NCI-H524 (cell line): ENCODE measurements at regions not wholly inside any gene's neighbourhood (a gene's known extent, or its start where the extent isn't known, plus 50 kb on each side); places are given as distances from the start of the nearest gene placed in this dataset.
A peak's percentile ranks its signal among the peaks of the same experiment; 100 is the strongest.
"Not testable (repeated sequence)": the region's sequence is repeated elsewhere in the genome, so short reads cannot be mapped to it uniquely, and the experiment has no call there.

Experiments used
- DNase-seq, 2 experiments: peaks; one replicate each; lab custom pipeline; 2025; lab: John Stamatoyannopoulos, UW

DNA sequence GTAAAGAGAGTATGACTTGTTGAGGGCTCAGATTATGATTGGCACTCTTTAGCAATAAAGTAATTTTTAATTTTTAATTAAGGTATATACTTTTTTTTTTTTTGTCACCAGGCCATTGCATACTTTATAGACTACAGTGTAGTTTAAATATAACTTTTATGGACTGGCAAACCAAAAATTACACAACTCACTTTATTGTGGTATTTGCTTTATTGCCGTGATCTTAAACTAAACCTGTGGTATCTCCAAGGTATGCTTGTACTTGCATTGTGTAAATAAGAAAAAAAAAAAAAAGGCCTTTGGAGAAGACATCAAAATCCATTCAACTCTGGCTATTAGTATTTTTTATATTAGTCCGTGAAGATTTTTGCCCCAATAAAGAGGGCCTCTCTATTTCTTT is 646.7 kb upstream of the FOXG1 start:
- DNase-seq, result no peak

DNA sequence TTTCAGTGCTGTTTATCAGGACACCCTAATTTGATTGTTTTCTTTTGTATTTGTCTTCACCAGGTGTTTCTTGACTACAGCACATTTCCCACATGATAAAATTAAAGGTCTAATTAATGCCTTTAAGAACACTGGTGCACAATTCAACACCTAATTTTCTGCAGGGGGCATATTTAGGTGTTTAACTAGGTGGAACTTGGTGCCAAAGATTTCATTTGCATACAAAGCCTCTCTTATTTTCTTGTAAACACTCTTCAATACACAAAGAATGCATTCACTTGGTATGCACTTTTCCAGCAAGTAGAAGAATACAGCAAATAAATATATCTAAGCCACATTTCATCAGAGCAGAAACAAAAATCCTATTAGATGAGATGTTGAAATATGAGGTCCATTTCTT is 646.2 kb upstream of the FOXG1 start:
- DNase-seq, result no peak

DNA sequence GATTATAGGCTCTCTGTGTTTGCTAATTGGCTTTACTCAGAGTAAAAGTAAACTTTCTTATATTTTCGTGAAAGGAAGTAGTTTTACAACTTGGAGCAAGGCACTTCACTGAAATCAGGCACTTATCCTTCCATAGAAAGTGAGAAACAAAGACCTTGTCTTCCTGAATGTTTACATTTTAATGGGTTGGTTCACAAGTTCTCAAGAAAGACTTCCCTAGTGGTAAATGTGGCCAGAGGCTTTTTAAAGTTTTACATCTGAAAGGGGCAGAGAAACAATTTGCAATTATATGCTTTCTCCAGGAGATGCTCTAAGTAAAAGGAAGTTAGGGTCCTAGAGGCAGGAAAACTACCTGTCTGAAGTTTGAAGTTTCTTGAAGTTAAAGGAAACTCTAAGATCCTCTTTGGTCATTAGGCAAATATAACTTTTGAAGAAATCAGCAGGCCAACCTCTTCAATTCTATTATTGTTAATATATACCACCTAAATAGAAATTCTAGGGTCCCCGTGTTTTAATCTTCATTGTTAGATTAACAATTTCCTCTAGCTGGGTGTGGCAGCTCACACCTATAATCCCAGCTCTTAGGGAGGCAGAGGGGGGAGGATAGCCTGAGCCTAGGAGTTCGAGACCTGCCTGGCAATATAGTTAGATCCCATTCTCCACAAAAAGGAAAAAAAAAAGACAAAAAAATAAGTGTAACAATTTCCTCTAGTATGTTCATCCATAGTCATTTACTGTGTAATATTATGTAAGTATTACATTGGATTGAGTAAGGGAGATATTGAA is 644.9 kb upstream of the FOXG1 start:
- DNase-seq, result peak in 1 of 2 experiments; percentile 22

DNA sequence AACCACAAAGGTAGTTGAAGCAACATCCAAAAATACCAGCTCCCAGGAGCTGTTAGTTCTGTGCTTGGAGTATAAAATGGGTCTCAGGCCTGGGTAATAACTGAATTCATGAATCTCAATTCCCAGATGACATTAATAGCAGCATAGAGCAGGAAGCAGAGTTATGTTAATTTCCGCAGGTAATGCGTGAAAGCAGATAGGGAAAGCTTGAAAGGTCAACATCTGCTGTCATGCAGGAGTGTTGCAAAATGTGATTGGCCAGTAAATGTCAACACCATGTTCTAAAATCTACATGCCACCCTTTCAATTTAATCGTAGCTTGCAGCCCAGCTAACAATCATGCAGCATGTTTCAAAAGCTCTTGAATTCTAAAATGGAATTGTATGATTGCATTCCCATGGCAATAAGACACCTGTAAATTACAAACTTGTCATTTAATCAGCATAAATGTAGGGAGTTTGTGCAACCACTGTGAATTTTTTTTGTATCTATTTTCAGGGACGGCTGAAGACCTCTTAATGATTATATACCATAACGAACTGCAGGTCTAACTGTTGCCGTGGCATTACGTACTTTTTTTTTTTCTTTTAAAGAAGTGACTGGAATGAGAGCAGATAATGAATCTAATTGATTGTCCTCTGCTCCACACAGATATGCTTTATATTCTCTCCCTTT is 635.8 kb upstream of the FOXG1 start:
- DNase-seq, result no peak

DNA sequence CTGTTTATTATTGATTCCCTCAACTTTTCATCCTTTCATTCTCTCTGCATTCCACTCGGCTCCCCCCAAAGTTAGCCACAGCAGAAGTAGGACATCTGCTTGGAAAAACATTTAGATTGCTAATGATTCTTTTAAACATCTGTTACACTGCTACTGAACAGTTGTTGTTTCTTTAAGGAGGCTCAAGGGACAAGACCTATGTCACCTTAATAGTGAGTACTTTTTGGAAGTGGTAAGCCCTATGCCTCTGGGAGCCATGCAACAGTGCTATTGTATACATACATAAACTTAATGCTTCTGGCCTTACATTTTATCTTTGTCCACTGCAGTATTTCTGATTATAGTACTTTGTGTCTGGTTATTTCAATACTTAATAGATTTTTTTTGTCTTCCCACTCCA is 628.2 kb upstream of the FOXG1 start:
- DNase-seq, result peak; percentile 88 to 98

DNA sequence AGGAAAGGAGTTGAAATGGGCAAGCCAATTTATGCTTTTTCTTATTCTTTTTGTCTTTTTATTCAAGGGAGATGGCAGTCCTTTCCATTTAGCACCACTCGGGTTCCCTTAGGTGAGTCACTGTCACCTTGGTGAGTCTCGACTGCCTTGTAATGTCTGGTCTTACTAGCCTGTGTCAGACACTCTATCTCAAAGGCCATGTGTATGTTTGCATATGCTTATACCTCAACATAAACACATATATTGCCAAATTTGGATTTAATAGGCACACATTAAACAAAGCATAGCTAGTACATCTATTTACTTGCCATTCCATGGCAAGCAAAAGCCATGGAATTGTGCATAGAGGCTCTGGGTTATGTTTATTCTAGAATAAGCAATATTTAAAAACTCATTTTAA is 624.9 kb upstream of the FOXG1 start:
- no peak for DNase-seq

DNA sequence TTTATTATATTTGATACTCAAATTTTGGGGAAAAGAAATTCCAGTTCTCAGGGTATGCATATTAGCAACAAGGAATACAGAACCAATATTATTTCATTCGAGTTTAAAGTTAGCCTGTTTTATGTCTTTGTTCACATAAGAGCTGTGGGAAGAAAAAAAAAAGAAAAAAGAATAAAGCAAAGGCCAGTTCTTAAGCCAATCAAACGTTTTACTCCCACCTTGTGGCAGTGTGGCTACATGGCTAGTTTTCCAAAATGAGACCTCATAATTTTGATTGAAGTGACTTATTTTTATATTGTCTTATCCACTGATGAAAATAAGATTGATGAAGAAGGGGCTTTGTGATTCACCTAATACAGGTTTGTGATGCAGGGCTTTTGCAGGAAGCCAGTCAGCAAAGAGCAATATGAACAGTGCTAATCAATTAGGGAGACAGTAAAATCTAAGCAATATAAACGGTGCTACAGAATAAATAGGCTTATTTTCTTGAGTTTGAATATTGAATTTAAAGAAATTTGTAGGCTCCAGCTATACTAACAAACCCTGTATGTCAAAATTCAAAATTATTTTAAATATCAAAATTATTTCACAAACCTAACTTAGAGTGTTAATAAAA is 624.1 kb upstream of the FOXG1 start:
- peak; percentile 37 to 67 for DNase-seq

DNA sequence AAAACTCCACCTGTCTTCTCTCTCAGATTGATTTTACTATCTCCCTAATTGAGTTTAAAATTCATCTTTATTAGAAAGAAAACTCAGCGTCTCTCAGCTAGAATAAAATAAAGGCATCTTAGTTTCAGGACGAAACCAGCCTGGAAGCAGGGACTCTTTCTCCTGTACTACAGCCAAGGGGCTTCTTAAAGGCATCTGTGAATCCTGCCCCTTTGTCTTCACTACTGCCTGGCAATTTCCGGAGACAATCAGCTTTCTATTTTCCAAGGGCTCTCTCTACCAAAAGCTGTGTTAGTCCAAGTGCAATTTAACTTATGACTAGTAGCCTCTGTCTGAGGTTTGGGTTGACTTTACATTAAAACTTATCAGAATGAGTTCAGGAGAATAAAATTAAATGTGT is 623.3 kb upstream of the FOXG1 start:
- no peak for DNase-seq

DNA sequence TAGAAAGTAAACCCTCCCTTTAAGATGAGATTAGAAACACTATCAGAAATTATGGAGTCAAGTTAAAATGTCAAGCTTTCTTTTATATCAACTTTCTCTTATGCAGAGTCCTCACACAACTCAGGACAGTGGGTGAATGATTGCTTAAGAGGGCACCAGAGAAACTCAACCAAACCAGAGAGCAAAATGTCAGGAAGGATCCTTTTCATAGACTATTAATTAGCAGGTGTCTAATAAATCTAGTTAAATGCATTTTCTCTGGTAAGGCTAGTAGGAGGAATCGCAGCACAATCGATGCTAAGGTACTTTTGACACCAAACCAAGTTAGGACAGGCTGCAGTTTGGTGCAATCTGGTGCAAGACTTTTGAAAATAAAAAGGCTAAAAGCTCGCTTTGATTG is 614.7 kb upstream of the FOXG1 start:
- DNase-seq, result no peak

DNA sequence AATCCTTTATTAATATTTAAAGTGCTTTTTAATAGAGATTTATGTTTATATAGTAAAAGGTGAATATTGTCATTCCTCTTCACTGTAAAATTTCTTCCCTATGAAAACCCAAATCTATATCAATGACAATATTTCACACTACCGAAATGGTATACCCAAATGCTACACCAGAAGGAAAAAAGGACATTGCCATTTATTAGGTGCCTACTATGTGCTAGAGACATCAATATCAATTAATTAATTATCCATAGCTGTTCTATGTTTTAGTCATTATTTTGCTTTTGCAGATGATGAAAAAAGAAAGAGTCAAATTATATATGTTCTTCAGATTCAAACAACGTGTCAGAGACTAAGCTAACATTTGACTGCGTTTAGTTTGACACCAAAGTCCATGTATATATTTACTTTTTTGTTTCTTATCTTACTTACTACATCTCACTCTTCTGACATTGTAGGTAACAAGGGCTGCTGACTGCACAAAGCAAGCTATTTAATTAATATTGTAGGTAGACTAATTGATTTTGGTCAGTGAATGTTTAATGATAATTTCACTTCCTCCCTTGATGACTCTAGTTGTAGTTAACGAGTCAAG is 614.0 kb upstream of the FOXG1 start:
- no peak for DNase-seq

DNA sequence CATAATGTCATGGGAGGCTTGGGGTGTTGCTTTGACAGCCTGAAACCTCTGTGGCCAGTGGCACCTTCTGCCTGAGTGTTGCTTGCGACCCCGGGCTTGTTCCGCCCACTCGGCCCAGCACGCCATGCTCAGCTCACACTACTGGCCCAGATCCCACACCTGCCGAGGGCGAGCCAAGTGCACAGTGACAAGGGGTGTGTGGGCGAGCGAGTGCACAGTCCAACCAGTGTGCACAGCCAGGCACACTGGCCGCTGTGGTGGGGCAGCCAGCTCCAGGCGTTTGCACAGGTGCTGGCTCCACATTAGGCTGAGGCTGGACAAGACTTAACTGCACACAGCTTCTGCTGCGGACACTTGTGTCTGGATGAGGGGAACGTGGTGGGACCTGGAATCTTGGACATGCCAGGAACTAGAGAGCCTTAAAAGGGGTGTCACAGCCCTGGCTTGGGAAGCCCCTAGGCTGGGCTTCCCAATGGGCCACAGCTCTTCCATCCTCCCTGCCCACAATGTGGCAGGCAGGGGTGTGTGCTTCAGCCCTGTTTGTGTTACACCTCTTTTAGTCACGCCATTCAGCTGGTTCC is 609.2 kb upstream of the FOXG1 start:
- DNase-seq, result no peak

DNA sequence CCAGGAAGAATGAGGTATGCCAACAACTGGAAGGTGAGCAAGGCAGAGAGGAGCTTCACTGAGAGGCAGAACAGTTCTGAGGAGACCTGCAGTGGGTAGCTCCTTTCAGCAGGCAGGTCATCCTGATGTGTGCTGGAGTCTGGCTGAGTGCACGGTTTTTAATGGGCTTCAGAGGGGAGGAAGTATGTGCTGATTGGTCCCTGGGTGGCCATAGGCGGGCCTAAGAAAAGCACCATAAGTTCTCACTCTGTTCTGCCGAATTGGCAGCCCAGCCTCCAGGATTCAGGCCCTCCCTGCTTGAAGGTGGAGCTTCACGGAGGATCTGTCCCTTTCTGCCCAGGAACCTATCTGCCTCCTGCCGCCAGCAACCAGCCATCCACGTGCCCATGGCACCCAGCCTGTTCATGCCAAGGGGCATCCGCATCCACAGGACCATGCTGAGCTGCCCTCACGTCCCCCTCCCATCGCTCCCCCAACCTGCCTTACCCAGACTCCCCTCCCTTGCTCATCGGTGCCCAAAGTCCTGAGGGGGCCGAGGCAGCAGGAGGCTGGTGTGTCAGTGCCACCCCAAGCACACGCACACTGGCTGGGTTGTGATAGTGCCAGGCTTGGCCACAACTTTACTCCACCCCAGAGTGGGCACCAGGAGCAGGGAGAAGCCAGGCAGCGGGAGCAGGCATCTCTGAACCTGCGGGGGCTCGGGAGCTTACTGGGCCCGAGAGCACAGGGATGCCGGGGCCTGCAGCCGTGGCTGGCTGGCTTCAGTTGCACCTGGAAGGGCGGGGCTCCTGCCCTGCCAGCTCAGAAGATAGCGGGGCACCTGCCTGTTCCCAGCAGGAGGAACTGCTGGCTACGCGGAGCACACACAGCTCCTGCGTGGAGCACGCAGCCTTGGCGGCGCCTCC is 608.4 kb upstream of the FOXG1 start:
- DNase-seq, result no peak

DNA sequence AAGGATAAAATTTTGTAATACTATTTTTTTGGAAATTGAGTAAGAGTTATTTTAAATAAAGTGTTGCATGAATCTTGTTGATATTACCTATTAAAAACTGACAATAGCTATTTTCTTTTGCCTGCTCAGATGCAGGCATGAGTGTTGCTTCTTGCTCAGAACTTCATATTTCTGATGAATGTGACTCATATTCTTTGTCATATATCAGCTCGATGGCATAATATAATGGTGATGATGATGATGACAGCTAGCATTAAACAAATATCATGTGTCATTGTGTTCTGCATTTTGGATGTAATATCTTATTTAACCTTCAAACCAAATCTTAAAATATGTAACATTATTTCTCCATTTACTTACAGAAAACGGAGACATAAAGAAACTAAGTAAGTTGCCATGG is 605.5 kb upstream of the FOXG1 start:
- DNase-seq, result no peak

DNA sequence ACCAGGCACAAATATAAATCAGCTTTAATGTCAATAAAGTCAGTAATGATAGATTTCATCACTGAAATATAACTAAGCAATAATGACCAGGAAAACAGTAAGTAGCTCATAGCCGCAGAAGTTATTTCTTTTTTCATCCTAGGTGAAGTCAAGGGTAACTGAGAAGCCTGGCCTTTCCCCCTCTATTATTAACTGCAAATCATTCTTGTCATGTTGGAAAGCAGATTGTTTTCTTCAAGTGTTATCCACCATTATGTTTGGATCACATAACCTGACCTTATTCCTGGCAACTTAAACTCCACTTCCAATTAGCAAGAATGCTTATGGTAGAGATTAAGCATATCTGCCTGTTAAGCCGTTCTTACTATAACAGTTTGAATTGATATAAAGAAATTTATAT is 603.4 kb upstream of the FOXG1 start:
- peak; percentile 81 to 97 for DNase-seq

DNA sequence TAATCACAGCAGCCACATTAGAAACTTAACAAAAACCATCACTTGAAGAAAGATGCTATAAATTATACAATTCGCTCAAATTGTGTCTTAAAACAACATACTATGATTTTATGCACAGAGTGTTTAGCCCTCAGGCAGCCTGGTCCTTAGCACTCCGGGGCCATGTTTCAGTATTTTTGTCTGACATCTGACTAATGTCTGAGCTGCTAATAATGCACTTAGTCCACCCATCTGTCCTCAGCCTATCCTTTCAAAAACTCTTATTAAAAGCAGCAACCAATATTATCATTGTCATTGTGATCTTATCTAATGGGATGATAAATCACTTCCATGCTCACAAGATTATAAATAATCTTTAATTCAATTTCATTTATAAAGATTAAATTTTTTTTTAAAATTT is 602.7 kb upstream of the FOXG1 start:
- DNase-seq, result peak; percentile 65 to 89

DNA sequence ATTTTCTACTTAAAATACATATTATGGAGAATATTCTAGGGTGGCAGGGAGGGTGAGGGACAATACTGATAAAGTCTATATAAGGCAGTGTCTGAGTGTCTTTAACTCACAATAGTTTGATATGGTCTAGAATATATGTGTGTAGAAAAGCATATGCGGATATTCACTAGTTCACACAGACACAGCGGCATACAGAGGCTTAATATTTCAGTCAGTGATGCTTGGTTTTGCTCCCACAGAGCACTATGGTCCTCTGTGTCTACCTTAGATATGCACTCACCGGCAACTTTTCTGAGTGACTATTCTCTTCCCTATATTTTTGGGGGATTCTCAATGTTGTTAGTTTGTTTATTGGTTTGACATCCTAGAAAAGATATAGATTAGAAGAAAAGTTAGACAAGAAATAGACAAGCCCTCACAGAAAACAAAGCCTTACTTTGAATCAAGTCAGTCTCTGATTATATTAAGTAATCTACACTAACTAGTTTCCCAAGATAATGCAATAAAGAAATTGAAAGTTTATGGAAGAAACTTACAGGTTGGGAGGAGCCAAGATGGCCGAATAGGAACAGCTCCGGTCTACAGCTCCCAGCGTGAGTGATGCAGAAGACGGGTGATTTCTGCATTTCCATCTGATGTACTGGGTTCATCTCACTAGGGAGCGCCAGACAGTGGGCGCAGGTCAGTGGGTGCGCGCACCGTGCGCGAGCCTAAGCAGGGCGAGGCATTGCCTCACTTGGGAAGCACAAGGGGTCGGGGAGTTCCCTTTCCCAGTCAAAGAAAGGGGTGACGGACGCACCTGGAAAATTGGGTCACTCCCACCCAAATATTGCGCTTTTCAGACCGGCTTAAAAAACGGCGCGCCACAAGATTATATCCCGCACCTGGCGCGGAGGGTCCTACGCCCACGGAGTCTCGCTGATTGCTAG is 578.4 kb upstream of the FOXG1 start:
- DNase-seq, result not testable (repeated sequence)

DNA sequence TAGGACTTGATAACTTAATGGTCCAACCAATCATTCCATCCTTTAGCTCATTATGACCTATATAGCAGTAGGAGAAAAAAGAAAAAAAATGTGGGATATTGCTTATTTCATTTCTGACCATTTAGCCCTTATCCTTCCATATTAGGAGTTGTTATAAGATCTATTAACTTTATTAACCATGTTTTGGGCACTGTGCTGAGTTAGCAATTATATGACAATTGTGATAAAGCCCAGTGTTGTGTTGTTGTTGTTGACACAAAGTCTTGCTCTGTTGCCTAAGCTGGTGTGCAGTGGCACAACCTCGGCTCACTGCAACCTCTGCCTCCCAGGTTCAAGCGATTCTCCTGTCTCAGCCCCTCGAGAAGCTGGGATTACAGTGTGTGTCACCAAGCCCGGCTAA is 569.7 kb upstream of the FOXG1 start:
- no peak for DNase-seq

DNA sequence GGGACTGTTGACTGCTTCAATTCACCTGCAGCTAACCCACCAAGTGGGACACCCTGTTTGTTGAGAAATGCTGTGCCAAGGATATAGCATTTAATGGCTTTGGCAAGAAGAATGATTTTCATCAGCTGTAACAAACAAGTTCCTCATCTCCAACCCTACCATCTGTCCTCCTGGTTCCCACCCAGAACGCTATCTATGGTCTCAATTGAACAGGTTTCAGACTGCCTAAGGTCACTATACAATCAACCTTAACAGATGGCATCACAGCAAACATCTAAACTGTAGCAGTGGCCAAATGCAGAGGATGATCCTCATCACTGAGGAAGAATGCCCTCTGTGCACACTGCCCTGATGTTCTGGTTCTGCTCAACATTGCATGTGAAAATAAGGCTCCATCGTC is 546.2 kb upstream of the FOXG1 start:
- DNase-seq, result peak; percentile 75 to 91

DNA sequence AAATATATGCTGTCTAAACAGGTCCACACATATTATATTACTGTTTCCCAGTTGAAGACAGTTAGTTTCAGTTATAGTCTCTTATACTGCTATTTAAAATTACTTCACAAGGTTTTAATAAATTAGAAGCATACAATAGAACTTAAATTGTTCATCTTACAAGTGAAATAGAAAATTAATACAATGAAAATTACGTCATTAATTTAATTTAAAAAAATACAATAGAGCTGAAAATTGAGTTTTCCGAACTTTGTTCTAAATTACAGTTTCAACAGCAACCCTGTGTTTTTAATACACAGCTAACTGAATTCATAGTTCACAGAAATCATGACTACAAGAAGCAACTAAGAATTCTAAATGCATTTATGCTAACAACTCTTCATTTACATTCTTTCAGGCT is 525.7 kb upstream of the FOXG1 start:
- no peak for DNase-seq

DNA sequence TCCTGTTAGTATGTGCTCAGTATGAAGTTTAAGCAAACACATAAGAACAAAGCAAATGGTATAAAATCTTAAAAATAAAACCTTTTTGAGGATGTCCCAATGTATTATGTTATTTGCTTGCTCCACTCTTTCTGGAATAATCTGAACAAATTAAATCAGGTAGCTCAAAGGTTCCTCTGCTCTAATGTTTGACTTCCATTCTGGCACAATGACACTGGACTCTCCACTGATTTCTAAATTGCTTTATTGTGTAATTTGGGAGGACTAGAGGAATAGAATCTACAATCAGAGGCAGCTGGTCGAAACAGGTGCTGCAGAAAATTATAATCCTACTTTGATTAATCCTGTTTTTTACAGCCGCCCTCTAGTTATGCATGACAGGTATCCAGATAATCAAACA is 523.7 kb upstream of the FOXG1 start:
- peak; percentile 88 to 97 for DNase-seq
